ENCODE measurements at regions not wholly inside any gene's neighbourhood (a gene's known extent, or its start where the extent isn't known, plus 50 kb on each side); places are given as distances from the start of the nearest gene placed in this dataset.

DNA sequence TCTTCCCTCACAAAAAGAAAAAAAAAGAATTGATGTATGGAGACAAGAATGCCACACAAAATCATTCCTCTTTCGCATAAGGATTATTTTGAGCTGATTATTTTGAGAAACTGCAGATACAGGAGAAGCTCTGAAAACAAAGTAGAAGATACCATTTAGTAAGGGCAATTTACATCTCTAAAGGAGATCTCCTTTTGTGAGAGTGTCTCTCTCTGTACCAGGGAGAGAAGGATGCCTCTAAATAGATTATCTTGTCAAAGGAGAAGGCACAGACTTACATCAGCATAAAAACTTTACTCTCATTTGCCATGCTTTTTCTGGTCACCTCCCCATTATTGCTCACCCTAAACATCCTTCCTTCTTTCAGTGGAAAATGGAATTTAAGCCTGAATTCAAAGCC lies 747.9 kb upstream of the COBL start:
- no peak for DNase-seq
- intact Hi-C loops (cut with DNase I), result no loop called here

DNA sequence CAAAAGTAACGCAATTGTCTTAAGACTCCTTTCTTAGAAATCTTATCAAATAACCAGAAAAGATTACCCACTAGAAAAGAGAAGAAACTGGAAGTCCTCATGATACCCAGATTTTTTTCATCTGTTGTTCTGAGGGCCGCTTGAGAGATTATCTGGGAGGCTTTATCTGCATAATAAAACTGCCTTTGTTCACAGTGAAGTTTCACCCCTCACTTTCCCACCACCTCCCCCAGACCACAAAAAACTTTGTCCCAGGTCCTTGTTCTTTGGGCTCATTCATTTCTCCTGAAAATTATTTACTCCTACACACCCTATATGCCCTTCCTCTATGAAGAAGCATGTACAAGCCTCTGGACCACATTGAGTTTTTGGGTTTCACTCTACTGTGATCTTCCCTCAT lies 745.1 kb upstream of the COBL start:
- intact Hi-C loops (cut with DNase I), result no loop called here
- no peak for DNase-seq

DNA sequence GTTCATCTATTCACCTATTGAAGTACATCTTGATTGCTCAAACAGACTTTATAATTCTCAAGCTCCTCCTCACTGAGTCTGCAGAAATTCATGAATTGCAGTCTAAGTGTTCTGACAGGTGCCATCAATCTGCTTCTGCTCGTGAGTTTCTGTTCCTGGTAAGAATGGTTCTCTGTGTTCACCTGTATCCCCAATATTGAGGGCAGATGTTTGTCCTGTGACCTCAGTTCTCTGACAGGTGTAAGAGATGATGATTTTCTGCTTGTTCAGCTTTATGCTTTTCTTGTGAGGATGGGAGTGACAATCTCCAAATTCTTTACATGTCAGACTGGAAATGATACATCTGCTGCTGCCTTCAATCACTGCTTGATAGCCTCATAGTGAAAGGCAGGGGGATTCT lies 736.9 kb upstream of the COBL start:
- DNase-seq, result no peak
- intact Hi-C loops (cut with DNase I), result no loop called here

DNA sequence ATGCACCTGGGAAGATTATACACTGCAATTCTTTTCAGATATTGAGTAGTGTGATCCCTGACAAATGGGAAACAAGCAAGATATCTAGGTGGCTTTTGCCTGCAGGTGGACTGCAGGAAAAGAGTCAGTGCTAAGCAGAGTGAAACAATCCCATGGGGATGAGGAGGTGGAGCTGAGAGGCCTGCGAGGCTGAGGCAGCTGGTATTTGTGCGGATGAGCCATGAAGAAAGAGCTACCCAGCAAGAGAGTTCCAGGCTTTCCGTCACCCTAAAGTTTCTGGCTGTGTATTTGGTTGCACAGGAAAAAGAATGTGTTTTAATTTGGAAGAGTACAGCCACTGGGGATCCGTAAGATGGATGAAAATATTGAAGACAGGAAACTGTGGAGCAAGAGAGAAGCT lies 714.1 kb upstream of the COBL start:
- intact Hi-C loops (cut with DNase I), result no loop called here

DNA sequence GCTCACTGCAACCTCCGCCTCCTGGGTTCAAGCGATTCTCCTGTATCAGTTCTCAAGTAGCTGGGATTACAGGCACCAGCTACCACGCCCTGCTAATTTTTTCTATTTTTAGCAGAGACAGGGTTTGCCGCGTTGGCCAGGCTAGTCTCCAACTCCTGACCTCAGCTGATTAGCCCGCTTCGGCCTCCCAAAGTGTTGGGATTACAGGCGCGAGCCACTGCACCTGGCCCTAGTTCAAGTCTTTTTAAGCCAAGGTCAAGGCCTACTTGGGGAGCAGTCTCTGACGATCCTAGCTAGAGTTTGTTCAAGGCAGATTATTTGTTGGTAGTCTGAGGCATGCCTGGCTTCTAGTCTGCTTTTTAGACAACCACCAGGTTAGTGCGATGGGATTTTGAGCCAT lies 709.5 kb upstream of the COBL start:
- DNase-seq, result no peak
- intact Hi-C loops (cut with DNase I), result no loop called here

More for the DNA sequence above, 714.1 kb upstream of the COBL start:
- DNase-seq, result no peak

DNA sequence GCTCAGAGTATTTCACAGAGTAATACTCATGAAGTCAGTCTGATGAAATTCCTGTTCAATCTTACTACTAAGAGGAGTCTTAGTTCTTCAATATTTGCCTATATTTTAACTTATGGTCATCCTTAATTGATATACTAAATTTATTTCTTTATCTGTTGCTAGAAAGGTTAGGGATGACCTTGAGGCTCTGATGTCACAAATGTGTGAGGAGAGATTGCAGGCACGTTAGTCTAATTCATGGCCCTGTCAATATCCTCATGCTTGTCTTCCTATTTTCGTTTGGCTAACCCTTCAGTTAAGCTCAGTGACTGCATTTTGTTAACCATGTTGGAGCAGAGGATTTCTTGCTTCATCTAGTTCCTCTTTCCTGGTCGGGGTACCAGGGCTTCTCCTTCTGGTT lies 704.7 kb upstream of the COBL start:
- intact Hi-C loops (cut with DNase I), result no loop called here
- DNase-seq, result no peak

DNA sequence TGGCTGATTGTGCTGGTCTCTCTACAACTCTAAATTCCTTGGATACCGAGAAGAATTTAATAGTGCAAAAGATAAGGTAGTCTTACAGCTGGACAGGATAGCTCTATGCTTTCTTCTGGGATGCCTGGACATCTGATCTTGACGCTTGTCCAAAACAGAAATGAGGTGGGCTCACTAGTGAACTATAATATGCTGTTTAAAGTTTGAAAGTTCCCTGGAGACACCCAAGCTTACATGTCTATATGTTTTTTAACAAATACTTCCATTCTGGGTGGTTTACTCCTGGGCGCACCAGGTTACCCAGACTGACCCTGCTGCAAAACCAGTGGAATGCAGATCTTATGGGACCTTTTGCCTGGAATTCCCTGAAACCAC lies 702.1 kb upstream of the COBL start:
- intact Hi-C loops (cut with DNase I), result no loop called here
- DNase-seq, result no peak

DNA sequence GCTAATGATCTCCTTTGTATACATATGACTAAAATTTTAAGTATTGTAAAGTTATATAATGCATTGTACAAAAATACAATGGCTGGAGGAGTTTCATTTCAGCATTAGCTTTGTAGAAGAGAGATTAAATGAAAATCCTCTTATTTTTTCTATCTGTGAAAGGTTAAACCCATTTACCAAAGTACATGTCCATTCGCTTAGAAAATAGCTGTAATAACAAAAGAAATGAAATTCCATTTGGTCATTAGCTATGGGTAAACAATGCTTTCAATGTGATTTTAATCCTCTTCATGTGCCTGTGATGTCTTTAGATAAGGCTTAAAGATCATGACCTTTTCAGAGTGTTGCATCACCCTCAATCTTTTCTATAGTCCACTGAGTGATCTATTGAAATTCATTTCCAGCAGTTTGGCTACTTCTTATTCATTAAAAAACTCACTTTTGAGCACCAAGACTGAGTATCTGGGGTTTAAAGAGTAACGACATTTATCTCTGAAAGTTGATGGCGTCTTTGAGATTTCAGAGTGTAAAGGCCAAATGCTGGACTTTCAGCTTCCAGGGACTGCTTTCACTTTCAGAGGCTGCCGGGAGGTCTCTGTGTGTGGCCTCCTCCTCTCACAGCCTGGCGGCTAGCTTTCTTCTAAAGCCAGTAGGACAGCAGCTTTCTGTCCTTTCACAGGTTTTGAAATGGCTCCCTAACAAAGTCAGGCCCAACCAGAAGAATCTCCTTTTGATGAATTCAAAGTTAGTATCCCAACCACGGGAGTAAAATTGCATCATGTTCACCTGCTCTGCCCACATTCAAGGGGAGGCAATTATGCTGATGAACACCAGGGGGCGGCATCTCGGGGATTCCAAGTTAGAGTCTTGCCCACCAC lies 701.4 kb upstream of the COBL start:
- DNase-seq, result peak in 26 of 42 donors; percentile 3 to 62 (median 23)
- intact Hi-C loops (cut with DNase I), result no loop called here

DNA sequence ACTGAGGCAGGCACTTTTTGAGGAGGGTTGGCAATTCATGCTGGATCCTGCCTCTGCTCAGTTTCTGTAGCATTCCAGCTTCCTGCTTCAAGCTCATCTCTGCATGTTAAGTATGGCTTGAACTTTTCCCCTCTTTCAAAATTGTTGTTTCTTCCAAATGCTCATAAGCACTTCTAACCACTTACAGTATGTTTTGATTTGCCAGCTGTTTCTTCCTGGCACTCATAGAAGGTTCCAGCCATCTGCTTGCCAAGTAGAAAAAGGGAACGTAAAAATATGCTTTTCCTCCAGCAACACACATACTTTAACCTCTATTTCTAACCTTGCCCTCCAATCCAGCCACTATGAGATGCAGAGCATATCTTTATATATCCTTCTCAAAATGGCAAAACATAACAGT lies 692.6 kb upstream of the COBL start:
- no peak for DNase-seq
- intact Hi-C loops (cut with DNase I), result no loop called here

DNA sequence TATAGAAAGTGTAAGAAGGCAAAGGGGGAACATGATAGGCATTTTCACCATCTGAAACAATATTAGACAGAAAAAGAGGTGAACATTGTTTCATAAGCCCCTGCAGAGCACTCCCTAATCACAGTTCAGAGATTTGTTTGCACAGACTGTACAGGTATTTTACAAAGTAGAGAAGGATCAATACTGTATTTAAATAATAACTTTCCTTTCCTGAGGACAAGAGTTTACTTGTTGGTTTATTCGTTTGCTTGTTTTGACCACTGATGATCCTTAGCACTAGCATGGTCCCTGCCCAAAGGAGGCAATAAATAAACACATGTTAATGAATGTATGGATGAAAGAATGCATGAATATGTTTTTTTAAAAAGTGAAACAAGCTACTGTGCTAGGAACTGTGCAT lies 690.1 kb upstream of the COBL start:
- intact Hi-C loops (cut with DNase I), result no loop called here
- no peak for DNase-seq

DNA sequence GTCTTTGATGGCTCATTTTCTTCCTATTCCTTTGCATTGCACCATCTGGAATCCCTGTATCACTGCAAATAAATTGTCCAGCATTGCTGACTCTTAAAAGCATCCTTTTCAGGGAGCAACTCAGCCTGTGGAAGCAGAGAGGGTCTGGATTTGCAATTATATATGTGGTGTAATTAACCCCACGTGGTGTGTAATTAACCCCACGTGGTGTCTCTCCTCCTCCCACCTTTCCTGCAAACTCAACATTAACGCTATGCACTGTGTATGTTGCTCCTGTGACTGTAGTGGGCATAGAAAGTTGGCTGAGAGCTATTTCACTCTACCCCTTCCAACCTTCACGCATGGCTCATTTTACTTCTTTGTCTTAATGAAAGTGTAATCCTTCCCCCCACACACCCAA lies 689.0 kb upstream of the COBL start:
- intact Hi-C loops (cut with DNase I), result no loop called here
- no peak for DNase-seq

DNA sequence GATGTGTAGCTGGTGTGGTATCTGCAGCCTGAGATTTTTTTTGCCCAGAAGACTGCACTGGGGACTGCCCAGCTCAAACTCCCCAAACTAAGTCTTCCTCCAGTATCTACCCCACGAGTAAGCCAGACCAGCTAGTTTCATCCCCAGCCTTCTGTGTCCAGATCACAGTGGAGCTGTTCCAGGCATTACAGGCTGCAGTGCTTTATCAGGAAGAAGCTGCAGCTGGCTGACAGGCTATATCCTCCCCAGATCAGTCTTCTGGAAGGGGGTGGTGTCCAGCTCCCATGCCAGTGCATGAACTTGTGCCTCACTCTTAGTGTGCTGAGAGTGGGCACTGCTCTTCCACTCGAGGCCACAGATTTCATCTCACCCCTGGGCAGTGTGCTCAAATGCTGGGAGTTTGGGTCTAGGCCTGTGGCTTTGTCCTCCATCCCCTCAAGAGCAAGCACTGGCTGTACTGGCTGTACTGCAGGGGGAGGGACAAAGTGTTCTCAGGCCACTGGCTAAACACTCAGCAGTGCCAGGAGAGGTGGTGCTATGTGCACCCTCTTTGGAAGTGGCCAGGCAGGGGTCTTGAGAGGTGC lies 679.1 kb upstream of the COBL start:
- intact Hi-C loops (cut with DNase I), result no loop called here
- no peak for DNase-seq

DNA sequence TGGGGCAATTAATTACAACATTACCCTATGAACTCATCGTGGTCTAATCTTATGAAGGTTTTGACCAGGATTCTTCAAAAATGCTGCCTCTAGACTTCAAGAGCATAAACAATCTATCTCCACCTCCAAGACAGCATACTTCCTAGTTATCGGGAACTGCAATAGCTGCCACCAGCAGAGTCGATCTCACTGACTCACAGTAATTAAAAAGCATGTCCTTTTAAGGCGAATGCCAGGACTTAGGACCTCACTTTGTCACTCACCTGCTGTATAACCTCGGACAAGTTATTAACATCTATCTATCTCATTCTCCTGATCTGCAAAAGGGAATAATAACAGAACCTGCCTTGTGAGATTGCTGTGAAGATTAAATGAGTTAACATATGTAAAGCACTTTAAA lies 666.0 kb upstream of the COBL start:
- no peak for DNase-seq
- intact Hi-C loops (cut with DNase I), result no loop called here

DNA sequence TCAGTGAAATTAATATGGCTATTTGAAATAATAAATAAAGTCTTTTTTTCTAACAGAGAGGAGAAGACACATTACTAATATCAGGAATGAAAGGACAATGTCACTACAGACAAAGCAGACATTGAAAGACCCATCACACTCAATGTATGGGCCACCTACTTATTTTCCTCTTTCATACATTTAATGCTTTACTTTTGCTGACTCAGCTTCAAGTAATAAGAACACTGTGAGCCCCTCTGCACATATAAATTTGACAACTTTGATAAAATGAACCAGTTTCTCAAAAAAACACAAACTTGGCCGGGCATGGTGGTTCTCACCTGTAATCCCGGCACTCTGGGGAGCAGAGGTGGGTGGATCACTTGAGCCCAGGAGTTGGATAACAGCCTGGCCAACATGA lies 664.2 kb upstream of the COBL start:
- intact Hi-C loops (cut with DNase I), result no loop called here
- DNase-seq, result no peak

DNA sequence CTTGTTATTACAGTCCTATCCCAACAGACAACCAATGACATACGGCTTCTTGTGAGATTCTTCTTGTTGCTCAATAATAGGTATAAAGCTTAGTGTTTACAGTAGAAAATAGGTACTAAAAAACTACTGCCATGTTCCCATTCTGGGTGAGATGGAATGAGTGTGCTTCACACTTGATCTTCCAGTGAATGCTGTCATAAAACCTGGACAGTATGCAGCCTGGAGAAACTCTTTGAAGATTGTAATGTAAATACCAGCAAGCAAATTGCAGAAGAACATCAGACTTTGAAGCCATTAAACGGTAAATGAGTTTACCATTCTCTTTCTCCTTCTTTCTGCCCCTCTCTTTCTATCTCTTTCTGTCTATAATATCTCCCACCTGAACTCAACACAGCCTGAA lies 663.7 kb upstream of the COBL start:
- intact Hi-C loops (cut with DNase I), result no loop called here
- no peak for DNase-seq

DNA sequence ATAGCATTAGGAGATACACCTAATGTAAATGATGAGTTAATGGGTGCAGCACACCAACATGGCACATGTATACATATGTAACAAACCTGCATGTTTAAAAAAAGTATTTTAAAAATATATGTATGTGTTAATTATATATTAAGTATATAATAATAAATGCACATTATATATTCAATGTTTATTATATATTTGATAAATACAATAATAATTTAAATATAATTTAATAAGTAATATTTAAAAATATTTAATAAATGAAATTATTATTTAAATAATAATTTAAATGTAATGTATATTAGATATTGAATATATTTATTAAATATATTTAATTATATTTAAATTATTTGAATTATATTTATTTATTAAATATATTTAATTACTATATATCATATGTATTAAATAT lies 661.3 kb upstream of the COBL start:
- intact Hi-C loops (cut with DNase I), result no loop called here
- no peak for DNase-seq

DNA sequence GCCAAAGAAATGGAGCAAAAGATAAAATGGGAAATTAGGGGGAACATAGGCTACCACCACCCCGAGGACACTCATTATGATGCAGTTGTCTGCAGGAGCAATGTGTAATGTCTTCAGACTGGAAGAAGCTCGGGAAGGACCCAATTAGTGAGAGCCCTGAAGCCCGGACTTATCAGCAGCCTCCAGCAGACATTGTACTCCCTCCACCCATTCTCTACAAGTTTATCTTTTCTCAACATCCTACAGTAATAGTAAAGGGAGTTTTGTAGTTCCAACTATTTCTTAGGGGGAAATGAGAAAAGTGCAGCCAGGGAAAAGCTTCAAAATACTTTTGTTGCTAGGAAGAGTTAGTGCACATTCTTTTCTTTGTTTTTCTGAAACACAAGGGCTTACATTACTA lies 657.3 kb upstream of the COBL start:
- no peak for DNase-seq
- intact Hi-C loops (cut with DNase I), result no loop called here

DNA sequence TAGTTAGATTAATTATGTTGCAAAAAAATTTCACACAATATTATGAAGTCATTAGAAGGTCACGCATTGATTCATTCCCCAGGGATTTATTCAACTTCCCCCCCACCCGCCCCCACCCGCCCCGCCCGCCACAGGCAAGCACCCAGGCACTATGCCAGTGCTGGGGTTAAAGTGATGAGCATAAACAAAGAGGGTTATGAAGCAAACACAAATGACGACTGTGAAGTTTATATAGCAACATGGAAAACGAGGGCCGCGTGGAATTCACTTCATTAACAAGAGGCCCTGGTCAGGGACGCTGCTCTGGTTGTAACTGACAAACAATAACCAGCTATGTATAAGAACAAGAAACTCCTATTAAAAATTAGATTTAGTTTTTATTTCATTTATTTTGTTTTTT lies 656.5 kb upstream of the COBL start:
- DNase-seq, result peak in 2 of 42 donors; percentile 3
- intact Hi-C loops (cut with DNase I), result no loop called here

DNA sequence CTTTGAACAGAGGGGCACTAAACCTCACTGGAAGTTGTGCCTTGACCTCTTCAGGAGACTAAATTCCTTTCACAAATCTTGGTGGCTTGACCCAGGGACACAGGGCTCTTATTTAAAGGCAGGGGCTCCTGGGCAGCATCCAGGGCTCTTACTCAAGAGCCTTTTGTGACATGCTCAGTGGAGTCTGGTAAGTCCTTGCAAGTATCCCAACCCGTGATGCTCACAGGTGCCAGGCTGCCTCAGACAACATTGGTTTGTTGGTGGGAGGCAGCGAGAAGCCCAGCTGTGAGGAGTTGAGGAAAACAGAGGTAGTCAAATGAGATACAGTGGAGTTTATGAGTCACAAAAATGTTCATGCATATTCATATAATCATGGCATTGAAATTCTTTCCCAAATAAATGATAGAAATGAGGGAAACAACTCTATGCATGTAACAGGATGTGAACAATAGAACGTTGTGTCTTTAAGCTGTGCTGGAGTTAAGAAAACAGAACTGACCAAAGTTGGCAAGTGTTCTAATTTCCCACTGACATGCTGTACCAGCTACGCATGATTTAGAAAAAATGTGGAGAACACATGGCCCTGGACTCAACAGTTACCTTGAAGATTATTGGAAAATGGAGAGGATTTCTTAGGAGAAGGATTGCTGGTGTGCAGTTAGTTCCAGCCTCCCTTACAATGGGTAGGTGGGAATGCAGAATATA lies 654.5 kb upstream of the COBL start:
- DNase-seq, result no peak
- intact Hi-C loops (cut with DNase I), result no loop called here

DNA sequence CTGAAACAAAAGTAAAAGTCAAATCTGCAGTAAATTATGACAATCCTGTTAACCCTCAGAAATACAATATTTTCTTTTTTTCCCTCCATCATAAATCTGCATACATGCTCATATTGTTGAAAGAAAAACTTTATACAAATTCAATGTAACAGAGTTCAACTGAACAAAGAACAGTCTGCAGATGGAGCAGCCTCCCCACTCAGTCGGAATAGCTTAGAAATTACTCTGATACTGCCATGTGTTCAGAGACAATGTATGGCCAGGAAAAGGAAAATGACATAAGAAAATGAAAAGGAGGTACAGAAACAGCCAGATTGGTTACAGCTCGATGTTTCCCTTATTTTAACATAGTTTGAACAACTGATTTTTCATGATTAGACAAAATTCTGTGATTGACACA lies 651.9 kb upstream of the COBL start:
- DNase-seq, result no peak

DNA sequence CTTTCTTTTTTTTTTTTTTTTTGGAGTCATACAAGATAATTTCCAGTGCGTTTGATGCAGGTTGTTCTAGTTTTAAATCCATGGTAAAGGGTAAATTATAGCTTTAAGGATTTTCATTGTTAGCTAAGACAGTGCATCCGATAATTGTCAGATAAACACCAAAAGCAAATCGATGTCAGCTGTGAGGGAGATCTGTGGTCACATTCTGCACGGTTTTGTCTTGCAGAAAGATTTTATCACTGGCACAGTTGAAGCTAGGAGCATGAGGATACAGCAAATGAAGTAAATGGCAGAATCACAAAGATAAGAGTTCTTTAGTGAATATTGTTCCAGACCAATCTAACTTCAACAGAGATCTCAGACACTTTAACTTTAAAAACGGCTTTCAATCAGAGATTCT lies 648.8 kb upstream of the COBL start:
- DNase-seq, result no peak
- intact Hi-C loops (cut with DNase I), result no loop called here

More for the DNA sequence above, 651.9 kb upstream of the COBL start:
- intact Hi-C loops (cut with DNase I), result no loop called here

Measured in head of caudate nucleus (tissue), 42 donors.